ENCODE measurements at regions not wholly inside any gene's neighbourhood (a gene's known extent, or its start where the extent isn't known, plus 50 kb on each side); places are given as distances from the start of the nearest gene placed in this dataset.
"Not testable (repeated sequence)": the region's sequence is repeated elsewhere in the genome, so short reads cannot be mapped to it uniquely, and the experiment has no call there.

DNA sequence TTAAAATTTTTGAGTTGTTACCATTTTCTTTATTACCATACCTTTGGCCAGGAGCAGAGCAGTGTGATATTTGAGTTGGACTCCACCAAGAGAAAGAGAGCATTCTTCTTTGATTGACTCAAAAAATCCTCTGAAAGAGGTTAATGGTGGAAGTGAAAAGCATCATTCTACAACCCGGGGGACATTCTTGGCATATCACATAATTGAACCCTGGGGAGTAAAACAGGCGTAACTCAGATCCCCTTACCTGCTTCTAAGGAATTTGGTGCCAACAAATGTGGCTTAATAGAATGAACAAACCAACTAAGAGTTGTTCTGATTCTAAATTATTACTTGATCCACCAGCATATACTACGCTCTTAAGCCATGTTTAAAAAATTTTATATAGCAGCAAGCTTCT lies 351.1 kb upstream of the DEPDC1 start:
- Histone ChIP-seq H3K27ac (replicated peaks) (no peak overlapping the region), H3K4me3 (replicated peaks; ENCODE audit: insufficient read depth, low read length) (no peak overlapping the region), H3K27me3 (ENCODE audit: insufficient read depth, poor library complexity, severe bottlenecking) (no peaks in the 10 kb centered on the region)
- DNase-seq (ENCODE audit: low read depth in 1 of 2, low spot score in 1 of 2): no peak
- TF ChIP-seq, protein P1, sequence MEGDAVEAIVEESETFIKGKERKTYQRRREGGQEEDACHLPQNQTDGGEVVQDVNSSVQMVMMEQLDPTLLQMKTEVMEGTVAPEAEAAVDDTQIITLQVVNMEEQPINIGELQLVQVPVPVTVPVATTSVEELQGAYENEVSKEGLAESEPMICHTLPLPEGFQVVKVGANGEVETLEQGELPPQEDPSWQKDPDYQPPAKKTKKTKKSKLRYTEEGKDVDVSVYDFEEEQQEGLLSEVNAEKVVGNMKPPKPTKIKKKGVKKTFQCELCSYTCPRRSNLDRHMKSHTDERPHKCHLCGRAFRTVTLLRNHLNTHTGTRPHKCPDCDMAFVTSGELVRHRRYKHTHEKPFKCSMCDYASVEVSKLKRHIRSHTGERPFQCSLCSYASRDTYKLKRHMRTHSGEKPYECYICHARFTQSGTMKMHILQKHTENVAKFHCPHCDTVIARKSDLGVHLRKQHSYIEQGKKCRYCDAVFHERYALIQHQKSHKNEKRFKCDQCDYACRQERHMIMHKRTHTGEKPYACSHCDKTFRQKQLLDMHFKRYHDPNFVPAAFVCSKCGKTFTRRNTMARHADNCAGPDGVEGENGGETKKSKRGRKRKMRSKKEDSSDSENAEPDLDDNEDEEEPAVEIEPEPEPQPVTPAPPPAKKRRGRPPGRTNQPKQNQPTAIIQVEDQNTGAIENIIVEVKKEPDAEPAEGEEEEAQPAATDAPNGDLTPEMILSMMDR (IDR thresholded peaks at IDR 0.05; ENCODE audit: insufficient read depth, low read length): no peak
- TF ChIP-seq POLR2AphosphoS5 (IDR thresholded peaks at IDR 0.05; ENCODE audit: low read depth): no peak
- TF ChIP-seq, protein P2, sequence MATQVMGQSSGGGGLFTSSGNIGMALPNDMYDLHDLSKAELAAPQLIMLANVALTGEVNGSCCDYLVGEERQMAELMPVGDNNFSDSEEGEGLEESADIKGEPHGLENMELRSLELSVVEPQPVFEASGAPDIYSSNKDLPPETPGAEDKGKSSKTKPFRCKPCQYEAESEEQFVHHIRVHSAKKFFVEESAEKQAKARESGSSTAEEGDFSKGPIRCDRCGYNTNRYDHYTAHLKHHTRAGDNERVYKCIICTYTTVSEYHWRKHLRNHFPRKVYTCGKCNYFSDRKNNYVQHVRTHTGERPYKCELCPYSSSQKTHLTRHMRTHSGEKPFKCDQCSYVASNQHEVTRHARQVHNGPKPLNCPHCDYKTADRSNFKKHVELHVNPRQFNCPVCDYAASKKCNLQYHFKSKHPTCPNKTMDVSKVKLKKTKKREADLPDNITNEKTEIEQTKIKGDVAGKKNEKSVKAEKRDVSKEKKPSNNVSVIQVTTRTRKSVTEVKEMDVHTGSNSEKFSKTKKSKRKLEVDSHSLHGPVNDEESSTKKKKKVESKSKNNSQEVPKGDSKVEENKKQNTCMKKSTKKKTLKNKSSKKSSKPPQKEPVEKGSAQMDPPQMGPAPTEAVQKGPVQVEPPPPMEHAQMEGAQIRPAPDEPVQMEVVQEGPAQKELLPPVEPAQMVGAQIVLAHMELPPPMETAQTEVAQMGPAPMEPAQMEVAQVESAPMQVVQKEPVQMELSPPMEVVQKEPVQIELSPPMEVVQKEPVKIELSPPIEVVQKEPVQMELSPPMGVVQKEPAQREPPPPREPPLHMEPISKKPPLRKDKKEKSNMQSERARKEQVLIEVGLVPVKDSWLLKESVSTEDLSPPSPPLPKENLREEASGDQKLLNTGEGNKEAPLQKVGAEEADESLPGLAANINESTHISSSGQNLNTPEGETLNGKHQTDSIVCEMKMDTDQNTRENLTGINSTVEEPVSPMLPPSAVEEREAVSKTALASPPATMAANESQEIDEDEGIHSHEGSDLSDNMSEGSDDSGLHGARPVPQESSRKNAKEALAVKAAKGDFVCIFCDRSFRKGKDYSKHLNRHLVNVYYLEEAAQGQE (IDR thresholded peaks at IDR 0.05; ENCODE audit: insufficient replicate concordance, low read depth): no peak
- TF ChIP-seq GABPA (IDR thresholded peaks at IDR 0.05; ENCODE audit: low read depth): no peak
- TF ChIP-seq SPI1 (IDR thresholded peaks at IDR 0.05; ENCODE audit: borderline replicate concordance, low read depth): no peak

DNA sequence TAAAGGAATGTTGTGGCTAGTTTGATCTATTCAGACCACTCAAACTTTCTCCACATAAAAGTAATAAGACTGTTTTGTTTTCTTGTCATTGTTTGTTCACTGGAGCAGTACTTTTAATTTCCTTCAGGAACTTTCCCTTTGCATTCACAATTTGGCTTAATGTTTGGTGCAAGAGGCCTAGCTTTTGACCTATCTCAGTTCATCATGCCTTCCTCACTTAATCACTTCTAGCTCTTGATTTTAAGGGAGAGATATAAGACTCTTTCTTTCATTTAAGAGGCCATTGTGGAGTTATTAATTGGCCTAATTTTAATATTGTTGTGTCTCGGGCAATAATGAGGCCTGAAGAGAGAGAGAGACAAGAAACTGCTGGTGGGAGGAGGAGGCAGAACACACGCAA lies 371.7 kb upstream of the DEPDC1 start:
- Histone ChIP-seq H3K4me3 (replicated peaks; ENCODE audit: insufficient read depth, low read length) (no peak overlapping the region), H3K27me3 (ENCODE audit: insufficient read depth, poor library complexity, severe bottlenecking) (no peaks in the 10 kb centered on the region), H3K27ac (replicated peaks) (no peak overlapping the region)
- DNase-seq (ENCODE audit: low read depth in 1 of 2, low spot score in 1 of 2): no peak
- TF ChIP-seq, protein P1 (IDR thresholded peaks at IDR 0.05; ENCODE audit: insufficient read depth, low read length): no peak
- TF ChIP-seq SPI1 (IDR thresholded peaks at IDR 0.05; ENCODE audit: borderline replicate concordance, low read depth): no peak
- TF ChIP-seq POLR2AphosphoS5 (IDR thresholded peaks at IDR 0.05; ENCODE audit: low read depth): no peak
- TF ChIP-seq, protein P2 (IDR thresholded peaks at IDR 0.05; ENCODE audit: insufficient replicate concordance, low read depth): no peak
- no peak for TF ChIP-seq GABPA (IDR thresholded peaks at IDR 0.05; ENCODE audit: low read depth)

DNA sequence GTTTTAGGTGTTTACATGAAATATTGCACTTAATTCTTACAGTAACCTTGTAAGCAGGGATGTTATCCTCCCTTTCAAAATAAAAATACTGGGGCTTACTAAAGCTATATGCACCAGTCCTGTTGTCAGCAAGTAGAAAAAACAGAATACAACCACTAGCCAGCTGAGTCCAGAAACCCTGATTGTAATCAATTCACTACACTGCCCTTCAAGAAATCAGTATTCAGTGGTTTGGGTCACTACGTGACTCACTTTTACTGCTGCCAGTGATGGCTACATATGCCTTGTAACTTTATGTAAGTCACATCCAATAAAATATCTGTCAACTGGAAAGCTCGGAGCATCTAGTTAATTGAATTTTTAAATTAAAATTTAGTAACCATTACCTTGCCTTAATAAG lies 376.3 kb upstream of the DEPDC1 start:
- no peak for TF ChIP-seq GABPA (IDR thresholded peaks at IDR 0.05; ENCODE audit: low read depth)
- TF ChIP-seq POLR2AphosphoS5 (IDR thresholded peaks at IDR 0.05; ENCODE audit: low read depth): no peak
- TF ChIP-seq, protein P1 (IDR thresholded peaks at IDR 0.05; ENCODE audit: insufficient read depth, low read length): no peak
- TF ChIP-seq, protein P2 (IDR thresholded peaks at IDR 0.05; ENCODE audit: insufficient replicate concordance, low read depth): no peak
- TF ChIP-seq SPI1 (IDR thresholded peaks at IDR 0.05; ENCODE audit: borderline replicate concordance, low read depth): no peak
- DNase-seq (ENCODE audit: low read depth in 1 of 2, low spot score in 1 of 2): no peak
- no peak overlapping the region for H3K4me3 ChIP-seq (replicated peaks; ENCODE audit: insufficient read depth, low read length)
- H3K27me3 ChIP-seq (ENCODE audit: insufficient read depth, poor library complexity, severe bottlenecking): no peaks in the 10 kb centered on the region
- H3K27ac ChIP-seq (replicated peaks): no peak overlapping the region

DNA sequence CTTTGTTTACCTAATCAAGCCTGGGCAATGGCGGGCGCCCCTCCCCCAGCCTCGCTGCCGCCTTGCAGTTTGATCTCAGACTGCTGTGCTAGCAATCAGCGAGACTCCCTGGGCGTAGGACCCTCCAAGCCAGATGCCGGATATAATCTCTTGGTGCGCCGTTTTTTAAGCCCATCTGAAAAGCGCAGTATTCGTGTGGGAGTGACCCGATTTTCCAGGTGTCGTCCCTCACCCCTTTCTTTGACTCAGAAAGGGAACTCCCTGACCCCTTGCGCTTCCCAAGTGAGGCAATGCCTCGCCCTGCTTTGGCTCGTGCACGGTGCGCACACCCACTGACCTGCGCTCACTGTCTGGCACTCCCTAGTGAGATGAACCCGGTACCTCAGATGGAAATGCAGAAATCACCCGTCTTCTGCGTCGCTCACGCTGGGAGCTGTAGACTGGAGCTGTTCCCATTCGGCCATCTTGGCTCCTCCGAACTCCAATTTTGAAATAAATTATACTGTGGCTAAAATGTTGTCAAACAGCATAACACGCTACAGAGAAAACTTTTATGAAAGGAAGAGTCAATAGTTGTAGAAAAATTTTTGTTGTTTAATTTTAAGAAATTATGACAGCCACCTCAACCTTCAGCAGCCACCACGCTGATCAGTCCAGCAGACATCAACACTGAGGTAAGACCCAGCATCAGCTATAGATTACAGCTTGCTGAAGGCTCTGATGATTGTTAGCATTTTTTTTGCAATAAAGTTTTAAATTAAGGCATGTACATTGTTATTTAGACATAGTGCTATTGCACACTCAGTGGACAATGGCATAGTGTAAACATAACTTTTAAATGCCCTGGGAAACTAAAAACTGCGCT lies 384.7 kb upstream of the DEPDC1 start:
- not testable (repeated sequence) for H3K4me3 ChIP-seq (replicated peaks; ENCODE audit: insufficient read depth, low read length); H3K27me3 ChIP-seq (ENCODE audit: insufficient read depth, poor library complexity, severe bottlenecking); H3K27ac ChIP-seq (replicated peaks); DNase-seq (ENCODE audit: low read depth in 1 of 2, low spot score in 1 of 2)

All from HL-60 (cell line).